Activated T-helper 9 cell treated with anti-CD3 and anti-CD28 coated beads, Interleukin-2, amount 50 U/mL, for 16 hours (primary cell): ENCODE measurements at regions not wholly inside any gene's neighbourhood (a gene's known extent, or its start where the extent isn't known, plus 50 kb on each side); places are given as distances from the start of the nearest gene placed in this dataset.
"Not testable (repeated sequence)": the region's sequence is repeated elsewhere in the genome, so short reads cannot be mapped to it uniquely, and the experiment has no call there.

Experiments
- DNase-seq: peaks from one replicate; pipeline ENCODE4 v3.0.0-alpha.2; 2020; ENCODE audit warnings: low read depth

DNA sequence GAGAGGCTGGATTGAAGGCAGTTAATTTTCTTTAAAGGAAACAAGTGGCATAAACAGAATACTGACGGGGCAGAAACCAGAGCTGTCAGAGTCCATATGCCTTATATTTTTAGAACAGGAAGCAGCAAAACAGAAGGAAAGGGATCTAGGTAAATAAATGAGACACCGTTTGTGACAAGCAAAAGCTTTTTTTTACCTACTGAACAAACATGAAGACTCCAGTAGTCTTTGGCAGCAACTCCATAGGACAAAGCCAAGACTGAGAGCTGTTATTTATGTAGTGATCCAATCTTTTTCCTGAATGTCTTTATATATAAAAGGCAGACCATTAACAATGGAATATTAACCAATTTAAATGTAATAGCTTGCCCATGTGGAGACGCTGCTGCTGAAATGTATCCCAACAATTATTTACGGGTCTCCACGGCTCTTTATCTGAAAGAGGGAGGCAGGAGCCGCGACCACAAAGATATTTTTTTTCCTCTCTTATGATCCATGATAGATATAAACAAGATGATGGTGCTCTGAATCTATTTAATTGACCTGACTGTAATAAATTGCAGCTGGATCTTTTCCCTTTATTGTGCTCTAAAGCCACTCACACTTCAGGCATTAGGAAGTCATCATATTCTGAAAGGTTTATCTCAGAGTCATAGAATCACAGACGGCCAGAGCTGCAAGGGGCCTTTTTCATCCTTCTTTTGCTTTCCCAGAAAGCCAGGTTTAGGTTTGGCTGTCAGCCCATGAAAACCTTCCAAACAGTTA, 687.8 kb downstream of the EFNB2 start:
- DNase-seq, result no peak

DNA sequence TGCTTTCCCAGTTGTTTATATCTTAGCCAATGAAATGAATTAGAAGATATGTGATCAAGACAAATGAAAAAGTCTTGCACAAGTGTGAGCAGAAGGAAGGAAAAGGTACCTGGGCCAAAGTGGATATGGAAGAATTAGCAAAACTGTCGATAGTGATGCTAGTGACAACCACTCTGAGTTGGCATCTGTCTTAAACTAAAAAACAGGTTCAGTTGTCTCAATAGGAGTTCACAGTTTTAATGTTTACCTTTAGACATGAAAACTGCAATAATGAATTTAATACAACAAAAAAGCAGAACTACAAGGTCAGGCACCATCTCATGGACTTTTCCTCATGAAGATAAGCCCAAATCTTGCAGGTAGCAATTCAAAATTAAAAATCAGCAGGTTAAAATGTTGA, 688.5 kb downstream of the EFNB2 start:
- DNase-seq, result no peak

DNA sequence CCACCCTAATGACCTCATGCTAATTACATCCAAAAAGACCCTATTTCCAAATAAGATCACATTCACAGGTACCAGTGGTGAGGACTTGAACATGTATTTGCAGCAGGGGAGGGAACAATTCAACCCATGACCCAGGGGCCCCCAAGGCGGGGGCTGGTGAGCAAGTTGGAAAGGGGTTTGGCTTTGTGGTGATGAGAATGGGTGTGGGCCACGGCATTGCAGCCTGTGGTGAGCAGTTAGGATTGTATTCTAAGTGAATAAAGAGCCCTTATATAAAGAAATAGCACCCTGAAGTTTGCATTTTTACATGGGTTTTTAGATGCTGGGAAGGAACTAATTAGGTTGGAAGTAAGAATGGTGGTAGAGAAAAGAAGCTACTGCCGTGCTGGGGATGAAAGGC, 694.2 kb downstream of the EFNB2 start:
- no peak for DNase-seq

DNA sequence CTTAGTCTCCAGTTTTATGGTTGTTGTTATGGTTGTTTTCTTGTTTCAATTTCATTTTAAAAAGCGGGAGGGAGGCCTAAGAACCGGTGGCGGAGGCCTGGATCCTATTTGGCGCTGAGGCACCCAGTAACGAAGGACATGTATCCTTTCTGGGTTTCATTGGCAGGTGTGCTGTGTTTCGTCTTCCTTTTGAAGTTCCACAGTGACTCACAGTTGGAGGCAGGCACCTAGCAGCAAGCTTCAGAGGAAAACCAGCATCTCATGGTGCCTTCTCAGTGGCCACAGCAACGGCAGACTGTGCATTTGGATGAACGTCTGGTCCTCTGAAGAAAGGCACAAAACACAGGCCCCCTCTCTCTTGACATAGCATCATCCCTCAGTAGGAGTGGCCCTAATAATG, 697.2 kb downstream of the EFNB2 start:
- DNase-seq, result no peak

DNA sequence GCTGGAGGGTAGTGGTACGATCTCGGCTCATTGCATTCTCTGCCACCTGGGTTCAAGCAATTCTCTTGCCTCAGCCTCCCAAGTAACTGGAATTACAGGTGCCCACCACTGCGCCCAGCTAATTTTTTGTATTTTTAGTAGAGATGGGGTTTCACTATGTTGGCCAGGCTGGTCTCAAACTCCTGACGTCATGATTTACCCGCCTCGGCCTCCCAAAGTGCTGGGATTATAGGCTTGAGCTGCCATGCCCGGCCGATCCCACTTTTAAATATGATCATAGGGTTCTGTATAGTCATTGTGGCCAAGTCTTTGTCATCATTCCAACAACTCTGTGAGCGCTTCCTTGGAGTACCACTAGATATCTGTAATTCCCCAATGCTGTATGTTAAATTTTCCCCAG, 698.2 kb downstream of the EFNB2 start:
- DNase-seq, result not testable (repeated sequence)

DNA sequence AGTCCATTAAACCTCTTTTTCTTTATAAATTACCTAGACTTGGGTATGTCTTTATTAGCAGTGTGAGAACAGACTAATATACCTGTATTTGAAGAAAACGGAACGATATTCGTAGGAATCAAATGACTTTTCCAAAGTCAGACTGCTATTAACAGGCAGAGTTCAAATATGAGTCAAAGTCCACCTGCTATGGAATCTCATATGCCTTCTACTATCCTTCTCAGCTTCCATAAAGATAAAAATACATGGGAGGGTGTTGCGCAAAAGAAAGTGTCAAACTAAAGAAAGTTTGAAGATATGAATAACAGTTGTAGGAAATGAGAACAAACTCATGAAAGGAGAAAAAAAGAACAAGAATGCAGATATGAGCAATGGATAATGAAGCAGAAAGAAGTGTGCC, 704.6 kb downstream of the EFNB2 start:
- DNase-seq, result no peak

DNA sequence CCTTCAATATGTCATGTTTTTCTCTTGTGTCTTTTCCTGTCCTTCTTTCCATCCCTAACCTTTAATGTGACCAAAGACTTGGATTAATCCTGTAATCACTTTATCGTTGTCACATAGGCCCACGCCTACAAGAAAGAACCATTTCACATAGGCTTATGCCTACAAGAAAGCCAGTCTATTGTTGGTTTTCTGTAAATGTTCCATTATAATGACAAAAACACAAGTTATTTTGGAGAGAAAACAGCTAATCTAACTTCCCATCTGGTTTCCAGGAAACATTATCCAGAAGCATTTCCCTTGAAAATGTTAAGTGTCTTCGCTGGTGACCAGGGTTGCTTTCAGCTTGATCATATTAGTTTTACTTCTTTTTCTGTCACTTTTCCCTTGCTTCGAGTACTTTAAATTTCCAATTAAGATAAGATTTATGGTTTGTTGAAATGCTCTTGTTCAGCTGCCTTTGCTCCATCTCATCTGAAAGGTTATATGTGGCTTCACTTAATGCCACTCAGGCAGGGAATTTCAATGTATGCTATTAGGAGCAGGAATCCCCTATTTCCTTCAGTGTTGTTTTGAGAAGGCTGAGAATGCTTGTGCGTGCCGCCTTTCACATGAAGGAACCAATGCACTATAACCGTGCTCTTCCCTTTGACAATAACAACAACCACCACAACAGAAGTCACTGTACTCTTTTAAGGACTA, 708.2 kb downstream of the EFNB2 start:
- no peak for DNase-seq

DNA sequence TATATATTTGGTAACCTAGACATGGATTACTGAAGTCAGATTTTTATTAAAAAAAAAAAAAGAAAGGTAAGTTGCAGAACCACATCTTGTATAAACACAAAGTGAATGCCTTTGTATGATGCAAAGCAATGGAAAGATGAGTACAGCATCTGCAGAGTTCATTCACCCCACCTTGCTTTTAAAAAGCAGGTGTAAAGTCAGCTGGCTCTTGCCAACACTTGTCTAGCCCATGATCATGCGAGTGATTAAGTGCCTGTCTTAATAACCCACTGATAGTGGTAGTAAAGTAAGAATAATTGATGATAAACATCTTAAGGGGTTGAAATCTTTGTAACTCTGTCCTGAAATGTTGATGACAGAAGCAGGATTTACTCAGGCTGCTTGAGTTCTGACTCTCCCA, 710.4 kb downstream of the EFNB2 start:
- no peak for DNase-seq

DNA sequence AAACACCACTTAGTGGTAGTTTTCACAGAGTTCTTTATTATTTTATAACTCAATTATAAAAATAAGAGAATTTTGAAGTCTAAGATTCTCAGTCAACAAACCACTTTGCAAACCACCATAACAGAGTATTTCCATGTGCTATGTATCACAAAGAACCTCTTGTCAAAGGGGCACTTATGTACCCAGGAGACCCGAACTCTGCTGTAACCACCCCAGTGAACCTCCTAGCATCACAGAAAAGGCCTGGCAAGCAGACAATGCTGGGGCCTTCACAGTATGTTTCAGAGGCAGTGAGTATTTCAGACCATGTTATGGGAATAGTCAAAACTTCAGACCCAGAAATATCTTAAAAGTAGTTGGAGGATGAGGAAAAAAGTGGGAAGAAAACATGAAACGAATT, 714.1 kb downstream of the EFNB2 start:
- no peak for DNase-seq

DNA sequence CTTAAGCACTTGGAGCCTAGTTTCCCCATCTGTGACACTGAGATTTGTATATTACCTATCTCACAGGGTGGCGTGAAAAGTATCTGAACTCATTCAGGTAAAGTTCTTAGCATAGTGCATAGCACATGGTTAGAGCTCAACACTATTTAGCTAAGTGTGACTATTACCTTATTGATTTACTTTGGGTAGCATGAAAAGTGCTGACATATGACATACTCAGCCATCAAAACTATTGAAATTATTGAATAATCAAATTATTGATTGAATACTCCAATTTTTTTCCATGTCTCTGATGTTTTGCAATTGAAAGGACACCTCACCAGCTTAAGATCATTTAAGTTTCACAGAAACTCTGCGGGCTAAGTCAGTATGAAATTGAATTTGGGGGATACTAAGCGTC, 715.0 kb downstream of the EFNB2 start:
- DNase-seq, result no peak

DNA sequence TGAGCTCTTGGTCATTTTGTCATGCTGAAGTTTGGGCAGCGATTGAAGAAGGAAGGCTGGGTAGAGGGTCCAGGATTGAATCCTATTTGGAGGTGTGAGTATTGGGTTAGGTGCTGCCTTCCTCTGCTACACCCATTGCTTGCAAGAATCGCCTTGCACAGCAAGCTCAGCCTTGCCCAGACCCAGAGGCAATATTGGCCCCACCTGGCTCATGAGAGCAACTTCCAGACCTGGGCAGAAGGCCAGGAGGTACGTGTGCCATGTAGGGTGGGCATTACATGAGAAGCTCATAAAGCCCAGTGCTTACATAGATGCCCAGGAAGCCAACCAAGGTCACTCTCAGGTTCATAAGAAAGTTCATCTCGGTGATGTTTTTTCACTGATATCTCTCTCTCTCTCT, 718.0 kb downstream of the EFNB2 start:
- no peak for DNase-seq

DNA sequence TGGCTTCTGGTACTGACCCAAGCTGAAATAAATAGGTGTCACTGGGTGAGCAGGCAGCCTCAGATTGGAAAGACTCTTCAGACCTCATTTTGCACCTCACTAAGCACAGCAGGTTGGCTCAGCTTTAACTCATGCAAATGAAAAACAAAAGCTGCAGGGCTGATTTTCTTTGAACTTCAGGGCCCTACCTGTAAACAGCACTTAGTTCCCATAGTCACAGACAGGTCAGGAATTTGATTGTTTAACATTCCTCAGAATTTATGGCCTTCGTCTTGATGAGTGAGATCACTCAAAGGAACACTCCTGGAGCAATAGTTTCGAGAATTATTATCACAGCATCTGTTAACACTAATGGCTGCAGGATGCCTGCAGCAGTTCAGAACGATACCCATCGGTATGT, 718.5 kb downstream of the EFNB2 start:
- DNase-seq, result no peak

DNA sequence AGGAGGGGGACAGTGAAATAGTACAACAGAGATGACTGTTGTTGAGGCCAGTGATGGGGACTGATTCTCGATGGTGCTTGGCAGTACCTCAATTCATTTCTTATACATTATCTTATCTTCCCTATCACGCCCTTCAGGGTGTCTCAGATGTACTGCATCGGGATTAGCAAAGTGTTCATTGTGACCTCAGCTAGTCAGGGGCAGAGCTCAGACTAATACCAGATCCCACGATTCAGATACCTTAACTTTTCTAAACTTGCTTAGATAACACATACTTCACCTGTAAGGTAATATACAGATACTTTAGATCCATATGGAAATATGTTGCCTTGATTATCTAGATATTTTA, 720.6 kb downstream of the EFNB2 start:
- no peak for DNase-seq

DNA sequence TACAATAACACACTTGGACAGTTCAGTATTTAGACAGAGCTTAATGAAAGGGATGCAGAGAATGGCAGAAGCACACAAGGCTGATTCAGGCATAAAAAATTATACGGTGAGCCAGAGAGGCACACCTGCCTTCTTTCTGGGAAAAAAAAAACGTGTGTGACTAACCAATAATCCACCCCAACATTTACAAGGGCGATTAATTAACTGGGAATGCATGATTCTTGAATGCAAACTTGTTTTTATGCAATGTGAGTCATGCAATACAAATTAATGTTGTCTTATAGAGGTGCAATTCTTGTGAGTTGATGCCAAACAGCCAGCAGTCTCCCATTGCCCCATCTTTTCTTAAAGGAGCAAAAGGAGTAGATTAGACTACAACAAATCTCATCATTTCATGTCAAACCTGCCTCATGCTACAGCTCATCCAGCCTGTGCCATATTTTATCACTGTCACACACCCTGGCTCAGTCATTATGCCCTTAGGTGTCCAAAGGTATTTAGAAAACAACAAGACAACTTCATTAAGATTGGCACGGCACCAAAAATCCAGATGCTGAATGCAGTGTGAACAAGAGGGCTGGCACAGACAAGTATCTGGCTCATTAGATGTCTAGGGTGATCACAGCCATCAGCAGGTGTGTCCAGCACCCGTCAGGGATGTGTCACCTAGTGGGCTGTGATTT, 721.1 kb downstream of the EFNB2 start:
- DNase-seq, result no peak

DNA sequence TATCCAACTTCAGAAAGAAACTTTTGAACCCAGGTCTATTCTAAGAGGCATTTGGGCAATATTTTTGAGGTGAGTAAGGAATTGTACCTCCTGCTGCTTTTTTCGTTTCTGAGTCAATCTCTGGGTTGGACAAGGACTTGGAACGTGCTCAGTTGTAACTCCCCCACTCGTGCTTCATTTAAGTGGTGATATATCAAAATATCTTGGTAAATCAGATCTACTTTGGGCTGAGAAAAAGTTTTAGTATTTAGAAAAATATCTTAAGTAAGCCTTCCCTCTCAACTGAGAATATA, 728.9 kb downstream of the EFNB2 start:
- DNase-seq, result no peak

DNA sequence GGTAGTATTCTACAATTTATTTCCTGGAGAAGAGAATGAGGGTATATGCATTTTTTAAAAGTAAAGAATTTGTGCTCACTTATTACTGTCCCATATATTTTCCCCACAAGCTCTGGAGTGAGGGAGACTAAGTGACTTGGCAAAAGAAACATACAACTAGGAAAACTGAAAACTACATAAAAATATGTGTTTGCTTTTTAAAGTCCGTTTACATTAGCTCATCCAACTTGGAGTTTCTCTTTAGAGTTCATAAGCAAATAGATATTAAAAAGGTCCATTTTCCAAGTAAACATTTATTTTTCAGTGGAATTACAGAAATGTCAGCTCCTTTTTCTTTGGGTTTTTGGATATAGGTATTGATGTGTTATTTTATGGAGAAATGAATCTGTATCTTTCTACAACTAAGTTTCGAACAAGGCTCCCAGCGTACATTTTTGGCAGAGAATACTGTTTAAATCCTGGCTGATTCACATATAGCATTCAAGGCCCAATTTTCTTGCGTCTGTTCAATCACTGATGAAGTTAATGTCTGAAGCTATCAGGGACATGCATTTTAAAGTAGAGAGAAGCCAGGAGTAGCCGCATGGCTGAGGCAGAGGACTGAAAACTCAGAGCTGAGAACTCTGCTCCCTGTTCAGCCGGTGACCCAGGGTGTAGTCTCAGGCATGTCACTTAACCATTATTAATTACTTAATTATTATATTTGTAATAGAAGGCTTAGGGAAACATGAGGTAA, 729.4 kb downstream of the EFNB2 start:
- DNase-seq, result no peak

DNA sequence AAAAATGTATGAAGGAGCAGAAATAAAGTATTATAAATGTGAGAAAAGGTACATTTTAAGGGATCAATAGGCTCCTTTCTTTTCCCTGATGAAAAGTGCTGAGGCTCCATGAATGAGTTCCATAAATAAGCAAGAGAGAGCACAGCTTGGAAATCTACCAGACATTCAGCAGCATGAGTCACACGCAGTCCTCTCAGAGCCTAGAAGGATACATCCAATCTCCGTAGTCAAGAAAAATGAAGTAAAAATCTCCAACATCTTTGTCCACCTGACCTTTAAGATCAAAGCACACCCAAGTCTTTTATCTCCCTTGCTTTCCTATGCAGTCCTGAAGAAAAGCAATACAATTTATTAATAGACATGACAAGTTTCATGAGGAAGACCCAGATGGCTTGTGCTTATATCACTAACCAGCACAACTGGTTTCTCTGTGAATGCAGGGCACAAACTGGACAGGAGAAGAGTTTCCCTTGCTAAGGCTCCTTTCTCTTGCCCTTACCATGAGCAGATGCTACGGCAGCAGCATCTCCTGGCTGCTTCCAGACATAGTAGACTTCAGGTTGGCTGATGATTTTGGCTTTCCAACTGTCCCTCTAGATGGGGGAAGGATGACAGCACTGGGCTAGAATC, 730.8 kb downstream of the EFNB2 start:
- no peak for DNase-seq

DNA sequence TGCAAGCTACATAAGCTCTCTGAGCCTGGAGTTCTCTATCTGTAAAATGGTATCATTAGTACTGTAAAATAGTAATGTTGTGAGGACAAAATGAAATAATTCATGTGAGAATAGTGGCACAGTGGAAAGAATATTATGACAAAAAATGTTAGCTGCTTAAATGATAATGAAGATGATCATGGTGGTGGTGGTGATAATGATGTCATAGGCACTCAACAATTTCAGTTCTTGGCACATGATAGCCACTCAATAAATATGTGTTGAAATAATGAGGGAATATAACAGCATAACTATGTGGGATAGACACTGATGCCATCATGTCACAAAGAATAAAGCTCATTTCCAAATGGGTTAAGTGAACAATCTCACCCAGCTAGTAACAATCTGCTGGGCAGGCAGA, 736.3 kb downstream of the EFNB2 start:
- DNase-seq, result no peak

DNA sequence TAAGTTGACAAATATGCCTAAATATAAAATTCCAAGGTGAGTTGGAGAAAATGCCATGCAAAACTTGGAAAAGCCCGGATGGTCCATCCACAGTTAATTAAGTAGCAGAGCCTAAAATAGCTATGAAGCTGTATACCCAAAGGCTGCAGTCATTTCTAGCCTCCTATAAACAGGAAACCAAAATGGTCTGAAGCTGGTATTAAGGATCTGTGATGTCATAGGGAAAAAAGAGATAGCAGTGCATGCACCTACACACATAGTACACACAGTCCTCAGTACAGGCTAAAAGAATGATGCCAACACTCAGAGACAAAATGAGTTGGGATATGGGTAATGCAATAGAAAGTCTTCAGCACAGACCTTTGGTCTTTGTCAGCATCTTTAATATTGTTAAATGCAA, 736.9 kb downstream of the EFNB2 start:
- DNase-seq, result no peak

DNA sequence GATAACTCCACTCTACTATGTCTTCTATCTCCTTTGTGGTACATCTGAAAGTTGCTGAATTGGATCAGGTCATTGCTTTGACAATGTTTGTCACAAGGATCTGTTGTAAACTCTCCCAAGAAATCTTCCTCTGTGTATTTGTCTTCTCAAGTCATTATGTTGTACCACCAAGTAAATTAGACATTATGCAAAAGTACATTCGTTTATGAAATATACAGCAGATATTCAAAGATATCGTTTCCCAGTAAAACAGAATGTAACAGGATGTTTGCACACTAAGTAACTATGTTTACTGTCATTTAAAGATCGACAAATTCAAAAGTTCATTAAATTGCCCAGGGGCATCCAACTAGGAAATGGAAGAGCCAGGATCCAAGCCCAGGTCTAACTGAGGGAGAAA, 739.4 kb downstream of the EFNB2 start:
- DNase-seq, result no peak

DNA sequence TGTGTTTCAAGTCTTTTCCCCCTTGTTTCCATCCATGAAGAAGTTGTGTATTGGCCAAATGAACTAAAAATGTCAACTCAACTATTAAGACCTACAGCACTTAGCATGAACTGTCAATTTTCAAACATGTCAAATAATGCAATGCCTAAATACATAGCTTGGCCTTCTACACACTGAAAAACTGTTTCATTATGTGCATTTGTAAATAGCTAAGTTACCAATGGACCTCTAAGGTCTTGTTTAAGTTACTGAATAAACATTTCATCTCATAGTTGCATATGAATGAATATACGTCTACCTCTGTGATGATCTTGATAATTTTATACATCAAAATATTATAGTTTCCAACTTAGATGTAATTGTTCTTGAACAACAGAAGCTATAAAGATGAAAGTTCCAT, 744.5 kb downstream of the EFNB2 start:
- DNase-seq, result no peak

DNA sequence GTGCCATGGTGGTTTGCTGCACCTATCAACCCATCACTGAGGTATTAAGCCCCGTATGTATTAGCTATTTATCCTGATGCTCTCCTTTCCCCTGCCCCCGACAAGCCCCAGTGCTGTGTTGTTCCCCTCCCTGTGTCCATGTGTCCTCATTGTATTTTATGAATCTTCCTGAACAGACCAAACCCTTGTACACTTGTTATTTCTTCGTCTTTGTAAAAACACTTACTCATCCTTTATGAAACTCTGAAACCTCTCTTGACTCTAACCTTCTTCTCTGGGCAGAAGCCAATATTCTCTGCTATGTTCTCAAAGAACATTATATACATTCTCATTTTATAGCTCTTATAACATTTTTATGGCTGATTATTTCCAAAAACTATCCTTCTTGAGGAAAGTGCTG, 746.9 kb downstream of the EFNB2 start:
- DNase-seq, result no peak

DNA sequence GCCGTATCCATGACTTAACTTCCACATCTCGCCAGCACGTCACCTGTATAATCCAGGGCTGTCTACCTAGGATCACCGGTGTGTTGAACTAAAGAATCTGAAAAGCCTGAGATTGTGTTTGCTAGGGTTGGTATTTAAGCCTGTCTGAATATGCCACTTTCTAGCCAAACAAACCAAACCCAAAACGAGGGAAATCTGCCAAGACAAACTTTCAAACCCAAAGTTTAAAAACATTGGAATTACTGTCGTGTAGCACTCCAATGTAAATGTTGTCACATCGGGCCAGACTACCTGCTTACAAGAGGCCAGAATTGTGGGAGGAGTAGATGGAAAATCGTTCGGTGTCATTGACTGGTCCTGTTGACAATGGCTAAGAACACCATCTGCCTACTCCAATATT, 747.8 kb downstream of the EFNB2 start:
- no peak for DNase-seq
